ENCODE measurements at regions not wholly inside any gene's neighbourhood (a gene's known extent, or its start where the extent isn't known, plus 50 kb on each side); places are given as distances from the start of the nearest gene placed in this dataset.

- TF ChIP-seq POLR2A (IDR thresholded peaks at IDR 0.05), result no peak
- no peak for TF ChIP-seq CTCF (IDR thresholded peaks at IDR 0.05)
- TF ChIP-seq EP300 (IDR thresholded peaks at IDR 0.05), result no peak
- TF ChIP-seq POLR2AphosphoS5 (IDR thresholded peaks at IDR 0.05), result no peak
Observed at GRCh38 chr2:105972246-105972645, 221.9 kb downstream of the UXS1 start.
